K562 (cell line): ENCODE measurements at regions not wholly inside any gene's neighbourhood (a gene's known extent, or its start where the extent isn't known, plus 50 kb on each side); places are given as distances from the start of the nearest gene placed in this dataset.

Source experiments
- ATAC-seq: fragments of 200-7000 bp; cut with Tn5 transposase; 3 replicates; pipeline ENCODE4 v1.9.1; 2020; ENCODE audit warnings: moderate library complexity
- BruUV-seq: library from RNA; stranded (reverse); fragments of 400-500 nt; replicated peaks from 2 replicates; lab custom pipeline; 2021; lab: Mats Ljungman, UMichigan
- CTCF ChIA-PET: fragments of 300-600 bp; formaldehyde crosslinking; extraction: SDS; loops from one replicate; lab custom pipeline; 2021; ENCODE audit warnings: low intra/inter-chr PET ratio; lab: Yijun Ruan, JAX
- POLR2A ChIA-PET: fragments of 300-600, 350-650 bp; sonication (Branson Sonifier 250); formaldehyde crosslinking; extraction: SDS; loops from one replicate; lab custom pipeline; 2021; ENCODE audit warnings: antibody characterized with exemption, inconsistent platforms; lab: Yijun Ruan, JAX
- DNase-seq, 4 experiments: peaks; one replicate each; pipeline versions ENCODE4 v3.0.0 to v3.0.0-alpha.2; 2011 to 2018; ENCODE audit warnings: low spot score in 3 of 4, mixed read lengths in 3 of 4; ENCODE audit errors: extremely low read depth in 1 of 4
- FAIRE-seq: peaks from 2 replicates; lab custom pipeline; 2011; peaks lifted over from hg19 to GRCh38; lab: Jason Lieb, UNC
- H2AFZ ChIP-seq: 2 replicates; pipeline ENCODE4 v1.6.0; 2011; ENCODE audit warnings: low read depth, low read length, control low read depth, inconsistent platforms
- H3K27ac ChIP-seq: fragments of 200-600 bp; 3 replicates; pipeline ENCODE4 v1.8.0; 2011; ENCODE audit warnings: low read depth, mild to moderate bottlenecking, control low read depth, inconsistent platforms, low read length, moderate library complexity, mixed read lengths; ENCODE audit errors: extremely low read depth
- H3K27me3 ChIP-seq, 2 experiments: fragments of 300-600 bp in 1 of 2; 2 replicates in 1 of 2; 3 replicates in 1 of 2; pipeline versions ENCODE4 v1.6.0 to v1.8.0; 2011; ENCODE audit warnings: inconsistent platforms in 2 of 2, low read length in 2 of 2, mild to moderate bottlenecking in 1 of 2, mixed read lengths in 1 of 2, moderate library complexity in 1 of 2; ENCODE audit not compliant: control insufficient read depth in 2 of 2, insufficient read depth in 2 of 2
- H3K36me3 ChIP-seq: fragments of 300-600 bp; 3 replicates; pipeline ENCODE4 v1.8.0; 2011; ENCODE audit warnings: mild to moderate bottlenecking, low read length, inconsistent platforms; ENCODE audit not compliant: control insufficient read depth, insufficient read depth
- H3K4me1 ChIP-seq, 2 experiments: fragments of 200-600 bp in 1 of 2; replicated peaks in 1 of 2; 2 replicates in 1 of 2; 3 replicates in 1 of 2; pipeline versions ENCODE4 v1.5.1 to v1.8.0; 2011; ENCODE audit warnings: inconsistent platforms in 2 of 2, low read length in 2 of 2, mild to moderate bottlenecking in 1 of 2, mixed read lengths in 1 of 2, moderate library complexity in 1 of 2; ENCODE audit not compliant: control insufficient read depth in 2 of 2, insufficient read depth in 2 of 2
- H3K4me2 ChIP-seq: 2 replicates; pipeline ENCODE4 v1.6.1; 2011; ENCODE audit warnings: low read length, control low read depth, inconsistent platforms, mixed read lengths; ENCODE audit not compliant: insufficient read depth
- H3K4me3 ChIP-seq: fragments of 200-600 bp; sonication (generic), shearing (Covaris generic); 2 replicates; pipeline ENCODE4 v1.5.1; 2016; ENCODE audit warnings: control low read depth, inconsistent platforms
- H3K79me2 ChIP-seq: fragments of 200-600 bp; 3 replicates; pipeline ENCODE4 v1.8.0; 2011; ENCODE audit warnings: low read length, inconsistent platforms; ENCODE audit not compliant: control insufficient read depth, insufficient read depth
- H3K9ac ChIP-seq, 2 experiments: 2 replicates each; pipeline versions ENCODE4 v1.6.0 to v1.6.1; 2011; ENCODE audit warnings: low read depth in 2 of 2, low read length in 2 of 2, control low read depth in 1 of 2, inconsistent platforms in 1 of 2, mild to moderate bottlenecking in 1 of 2, mixed read lengths in 1 of 2; ENCODE audit not compliant: insufficient read depth in 1 of 2
- H3K9me1 ChIP-seq: one replicate; pipeline ENCODE4 v1.6.0; 2011; ENCODE audit warnings: inconsistent platforms, mild to moderate bottlenecking, low read length, moderate library complexity; ENCODE audit not compliant: control insufficient read depth, insufficient read depth
- H3K9me3 ChIP-seq: replicated peaks from 2 replicates; pipeline ENCODE4 v1.5.1; 2011; ENCODE audit warnings: low read depth, low read length, inconsistent platforms; ENCODE audit not compliant: control insufficient read depth, insufficient read depth
- H4K20me1 ChIP-seq: replicated peaks from 2 replicates; pipeline ENCODE4 v1.6.1; 2011; ENCODE audit warnings: low read length, inconsistent platforms, mixed read lengths; ENCODE audit not compliant: control insufficient read depth, insufficient read depth
- ATF7 ChIP-seq: fragments of 450-650 bp; IDR thresholded peaks from 2 replicates; pipeline ENCODE4 v1.7.1; 2014; ENCODE audit warnings: mild to moderate bottlenecking, moderate library complexity
- BCOR ChIP-seq: fragments of 450-650 bp; IDR thresholded peaks from 2 replicates; pipeline ENCODE4 v1.6.1; 2016
- ELF4 ChIP-seq: fragments of 450-650 bp; formaldehyde crosslinking; IDR thresholded peaks from 2 replicates; pipeline ENCODE4 v1.4.0; 2022; ENCODE audit warnings: missing genetic modification characterization
- MTA3 ChIP-seq: fragments of 450-650 bp; formaldehyde crosslinking; IDR thresholded peaks from 2 replicates; pipeline ENCODE4 v1.6.1; 2017; ENCODE audit warnings: mild to moderate bottlenecking, borderline replicate concordance
- RB1 ChIP-seq: fragments of 450-650 bp; IDR thresholded peaks from 2 replicates; pipeline ENCODE4 v1.6.1; 2017; ENCODE audit warnings: low read depth, mild to moderate bottlenecking
- ZNF384 ChIP-seq: IDR thresholded peaks from 2 replicates; pipeline ENCODE4 v1.6.1; 2012; ENCODE audit warnings: low read depth, low read length, improper control_type of control experiment
- WGBS: fragments of 100-300 bp; shearing (Covaris generic); methylation state at CpG from one replicate; pipeline ENCODE4 v1.1.6; 2016; ENCODE audit warnings: low coverage, mixed read lengths; ENCODE audit not compliant: insufficient coverage; ENCODE audit errors: missing lambda C conversion rate; 5-methylcytosine and 5-hydroxymethylcytosine counted together
- in situ Hi-C: fragments of 300-500 bp; cut with MboI; formaldehyde crosslinking; loops from 4 replicates; pipeline ENCODE4 v1.15.0; 2018; ENCODE audit warnings: inconsistent platforms, mixed read lengths
- intact Hi-C: fragments of 100-400 bp; cut with micrococcal nuclease; formaldehyde crosslinking; loops from 2 replicates; pipeline ENCODE4 v1.14.2; 2022
- TF ChIP-seq, protein P1 (sequence below): sonication (generic); formaldehyde crosslinking; IDR thresholded peaks from 2 replicates; pipeline ENCODE4 v1.8.1; 2023; ENCODE audit warnings: mild to moderate bottlenecking, missing genetic modification reagents

DNA sequence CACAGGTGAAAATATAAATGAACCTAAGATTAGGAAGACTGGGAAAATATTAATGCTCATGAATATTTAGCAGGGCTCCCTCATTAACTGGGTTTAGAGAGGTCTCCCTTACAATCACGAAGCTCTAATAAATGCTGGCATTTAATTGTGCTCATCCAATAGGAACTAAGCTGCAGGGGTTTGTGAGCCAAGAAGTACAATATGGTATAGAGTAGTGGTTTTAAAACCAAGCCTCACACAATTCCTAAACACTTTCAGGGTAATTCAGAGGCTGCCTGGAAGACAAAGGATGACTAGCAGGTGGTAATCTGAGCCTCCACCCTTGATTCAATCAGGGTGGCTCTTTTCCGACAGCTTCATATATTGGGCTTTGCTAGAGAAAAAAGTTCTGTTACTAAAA, 103.3 kb downstream of the GPAM start:
- Histone ChIP-seq H3K79me2 (no peaks in the 10 kb centered on the region), H3K9me3 (no peaks in the 10 kb centered on the region), H3K9me1 (no peaks in the 10 kb centered on the region), H3K27ac (no peak overlapping the region), H3K9ac (no peak overlapping the region), H3K4me2 (no peak overlapping the region), H3K4me1 (no peaks in the 10 kb centered on the region), H3K4me3 (no peak overlapping the region), H2AFZ (no peak overlapping the region), H4K20me1 (no peaks in the 10 kb centered on the region), H3K36me3 (no peaks in the 10 kb centered on the region), H3K27me3 (no peaks in the 10 kb centered on the region)
- intact Hi-C loops (no loop called here), in situ Hi-C loops (no loop called here)
- ChIA-PET POLR2A (no interaction called here), CTCF (no interaction called here)
- DNase-seq (no peak), ATAC-seq (no peak), FAIRE-seq (no peak)
- BruUV-seq = no TSS peak
- TF ChIP-seq, protein P1, sequence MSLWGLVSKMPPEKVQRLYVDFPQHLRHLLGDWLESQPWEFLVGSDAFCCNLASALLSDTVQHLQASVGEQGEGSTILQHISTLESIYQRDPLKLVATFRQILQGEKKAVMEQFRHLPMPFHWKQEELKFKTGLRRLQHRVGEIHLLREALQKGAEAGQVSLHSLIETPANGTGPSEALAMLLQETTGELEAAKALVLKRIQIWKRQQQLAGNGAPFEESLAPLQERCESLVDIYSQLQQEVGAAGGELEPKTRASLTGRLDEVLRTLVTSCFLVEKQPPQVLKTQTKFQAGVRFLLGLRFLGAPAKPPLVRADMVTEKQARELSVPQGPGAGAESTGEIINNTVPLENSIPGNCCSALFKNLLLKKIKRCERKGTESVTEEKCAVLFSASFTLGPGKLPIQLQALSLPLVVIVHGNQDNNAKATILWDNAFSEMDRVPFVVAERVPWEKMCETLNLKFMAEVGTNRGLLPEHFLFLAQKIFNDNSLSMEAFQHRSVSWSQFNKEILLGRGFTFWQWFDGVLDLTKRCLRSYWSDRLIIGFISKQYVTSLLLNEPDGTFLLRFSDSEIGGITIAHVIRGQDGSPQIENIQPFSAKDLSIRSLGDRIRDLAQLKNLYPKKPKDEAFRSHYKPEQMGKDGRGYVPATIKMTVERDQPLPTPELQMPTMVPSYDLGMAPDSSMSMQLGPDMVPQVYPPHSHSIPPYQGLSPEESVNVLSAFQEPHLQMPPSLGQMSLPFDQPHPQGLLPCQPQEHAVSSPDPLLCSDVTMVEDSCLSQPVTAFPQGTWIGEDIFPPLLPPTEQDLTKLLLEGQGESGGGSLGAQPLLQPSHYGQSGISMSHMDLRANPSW (CRISPR knock-in tag) = no peak
- TF ChIP-seq ATF7 = no peak
- TF ChIP-seq ELF4 (CRISPR knock-in tag) = no peak
- TF ChIP-seq ZNF384 = no peak
- TF ChIP-seq MTA3 = no peak
- no peak for TF ChIP-seq BCOR
- no peak for TF ChIP-seq RB1
- WGBS = 0% methylated on average over 2 of the region's 2 CpGs
